RWPE1 (cell line): ENCODE measurements at regions not wholly inside any gene's neighbourhood (a gene's known extent, or its start where the extent isn't known, plus 50 kb on each side); places are given as distances from the start of the nearest gene placed in this dataset.
"Not testable (repeated sequence)": the region's sequence is repeated elsewhere in the genome, so short reads cannot be mapped to it uniquely, and the experiment has no call there.

Source experiments
- CTCF ChIA-PET: fragments of 350-600 bp; sonication (Branson Sonifier 250); formaldehyde crosslinking; extraction: SDS; loops from one replicate; lab custom pipeline; 2021; lab: Yijun Ruan, JAX
- POLR2A ChIA-PET: fragments of 400-600 bp; formaldehyde crosslinking; extraction: SDS; loops from one replicate; lab custom pipeline; 2020; ENCODE audit warnings: antibody characterized with exemption; ENCODE audit not compliant: low non-redundant PET; lab: Yijun Ruan, JAX
- DNase-seq: peaks from one replicate; pipeline ENCODE4 v3.0.0; 2012; ENCODE audit warnings: low spot score
- H3K27ac ChIP-seq: fragments of 450-650 bp; 2 replicates; pipeline ENCODE4 v1.5.1; 2017
- TF ChIP-seq, protein P1 (sequence below): fragments of 450-650 bp; conservative IDR thresholded peaks from 2 replicates; pipeline ENCODE4 v1.5.1; 2017; ENCODE audit warnings: low read depth, mild to moderate bottlenecking

- ChIA-PET POLR2A (no interaction called here), CTCF (interaction anchor here (0.7 to 3.9 kb wide), 2 partner anchors 315 to 317 kb away, joined by 7 to 89 read pairs; no protein-coding TSS in a partner anchor)
- TF ChIP-seq, protein P1, sequence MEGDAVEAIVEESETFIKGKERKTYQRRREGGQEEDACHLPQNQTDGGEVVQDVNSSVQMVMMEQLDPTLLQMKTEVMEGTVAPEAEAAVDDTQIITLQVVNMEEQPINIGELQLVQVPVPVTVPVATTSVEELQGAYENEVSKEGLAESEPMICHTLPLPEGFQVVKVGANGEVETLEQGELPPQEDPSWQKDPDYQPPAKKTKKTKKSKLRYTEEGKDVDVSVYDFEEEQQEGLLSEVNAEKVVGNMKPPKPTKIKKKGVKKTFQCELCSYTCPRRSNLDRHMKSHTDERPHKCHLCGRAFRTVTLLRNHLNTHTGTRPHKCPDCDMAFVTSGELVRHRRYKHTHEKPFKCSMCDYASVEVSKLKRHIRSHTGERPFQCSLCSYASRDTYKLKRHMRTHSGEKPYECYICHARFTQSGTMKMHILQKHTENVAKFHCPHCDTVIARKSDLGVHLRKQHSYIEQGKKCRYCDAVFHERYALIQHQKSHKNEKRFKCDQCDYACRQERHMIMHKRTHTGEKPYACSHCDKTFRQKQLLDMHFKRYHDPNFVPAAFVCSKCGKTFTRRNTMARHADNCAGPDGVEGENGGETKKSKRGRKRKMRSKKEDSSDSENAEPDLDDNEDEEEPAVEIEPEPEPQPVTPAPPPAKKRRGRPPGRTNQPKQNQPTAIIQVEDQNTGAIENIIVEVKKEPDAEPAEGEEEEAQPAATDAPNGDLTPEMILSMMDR: no peak
- DNase-seq: no peak
- H3K27ac ChIP-seq: no peak overlapping the region
Observed at GRCh38 chr19:34094960-34095359, 77.3 kb upstream of the LSM14A start.

GRCh38 chr19:34095411-34095810, 76.9 kb upstream of the LSM14A start:
- DNase-seq, H3K27ac ChIP-seq, POLR2A ChIA-PET: not testable (repeated sequence)
- CTCF ChIA-PET: interaction anchor here (0.6 to 3.9 kb wide), 8 partner anchors 11 to 354 kb away, joined by 3 to 89 read pairs (median 6); no protein-coding TSS in a partner anchor

DNA sequence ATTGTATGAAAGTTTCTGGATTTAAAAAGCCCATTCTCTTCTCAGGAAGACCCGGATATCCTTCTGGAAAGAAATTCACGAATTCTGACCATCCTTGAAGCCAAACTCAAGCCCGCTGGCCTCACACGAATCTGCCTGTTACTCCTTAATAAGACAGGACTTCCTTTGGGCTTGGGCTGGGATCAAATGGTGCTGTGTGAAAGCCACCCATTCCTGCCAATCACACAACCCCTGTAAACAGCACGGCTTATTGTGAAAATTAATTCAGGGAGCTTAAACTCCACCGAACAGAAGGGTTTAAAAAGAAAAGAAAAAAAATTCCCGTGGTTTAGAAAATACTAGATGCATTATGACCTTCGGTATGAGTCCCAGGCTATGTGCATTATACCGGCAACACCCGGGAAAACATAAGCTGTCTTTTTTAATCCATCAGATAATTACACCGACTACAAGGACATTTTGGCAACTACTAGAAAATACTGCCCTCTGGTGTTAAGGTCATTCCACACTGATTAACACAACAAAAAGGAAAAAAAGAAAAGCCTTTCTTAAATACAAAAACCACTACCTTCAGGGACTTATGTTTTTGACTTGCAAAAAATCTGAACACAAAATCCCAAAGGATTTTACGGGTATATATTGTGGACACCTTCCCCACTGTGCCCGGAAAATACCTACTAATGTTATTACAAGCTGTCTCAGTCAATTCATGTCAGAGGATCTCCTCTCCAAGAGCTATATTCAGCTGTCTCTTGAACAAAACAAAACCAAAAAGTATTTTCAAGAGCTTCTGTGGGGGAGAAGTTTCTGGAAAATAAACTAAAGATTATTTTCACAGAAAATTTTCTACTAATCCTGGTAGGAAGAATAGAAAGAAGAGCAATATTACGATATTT, 76.0 kb upstream of the LSM14A start:
- TF ChIP-seq, protein P1: peak; percentile 66
- peak; percentile 41 for DNase-seq
- CTCF ChIA-PET: interaction anchor here (0.5 to 3.9 kb wide), 34 partner anchors 9 to 1623 kb away, joined by 3 to 89 read pairs (median 3); no protein-coding TSS in a partner anchor
- no peak overlapping the region for H3K27ac ChIP-seq
- POLR2A ChIA-PET: no interaction called here

DNA sequence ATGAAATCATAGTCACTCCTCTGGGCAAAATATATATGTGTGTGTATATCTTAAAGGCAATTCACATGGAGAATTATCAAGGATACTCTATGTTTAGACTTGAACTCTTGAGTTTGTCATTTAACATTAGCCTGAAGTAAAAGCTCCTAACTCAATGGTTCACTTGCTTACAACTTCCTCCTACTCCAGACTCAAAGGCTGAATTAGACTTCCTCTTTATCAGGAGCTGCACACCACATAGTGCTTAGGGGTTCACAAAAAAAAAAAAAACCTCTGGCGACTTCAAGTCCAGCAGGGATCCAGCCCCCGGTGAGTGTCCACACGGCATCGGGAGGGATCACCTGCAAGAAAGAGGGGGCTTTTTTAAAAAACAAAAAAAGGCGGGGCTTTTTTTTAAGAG, 68.2 kb upstream of the LSM14A start:
- ChIA-PET POLR2A (no interaction called here), CTCF (no interaction called here)
- no peak overlapping the region for H3K27ac ChIP-seq
- TF ChIP-seq, protein P1: no peak
- DNase-seq: no peak

DNA sequence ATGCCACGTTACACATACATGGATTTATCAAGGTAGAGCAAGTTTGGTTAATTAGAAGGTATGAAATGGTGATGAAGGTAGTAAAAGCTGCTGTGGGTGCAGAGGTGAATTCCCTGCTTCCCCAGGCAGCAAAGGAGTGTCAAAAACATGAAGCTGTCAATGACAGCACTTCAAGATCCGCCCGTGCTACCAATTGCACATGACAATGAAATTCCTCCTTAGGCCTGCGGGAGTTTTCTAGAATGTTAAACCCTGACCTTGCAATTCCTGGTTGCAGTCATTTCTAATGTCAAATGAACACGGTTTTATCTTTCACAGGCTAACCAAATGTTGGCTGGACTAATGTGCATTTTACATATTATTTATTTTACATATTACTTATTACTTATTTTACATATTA, 67.7 kb upstream of the LSM14A start:
- H3K27ac ChIP-seq: no peak overlapping the region
- TF ChIP-seq, protein P1: no peak
- no peak for DNase-seq
- CTCF ChIA-PET: interaction anchor here (0.6 to 0.7 kb wide), 3 partner anchors 8 to 613 kb away, joined by 3 to 4 read pairs (median 3); no protein-coding TSS in a partner anchor
- POLR2A ChIA-PET: no interaction called here

GRCh38 chr19:34109596-34109995, 62.7 kb upstream of the LSM14A start:
- ChIA-PET POLR2A (no interaction called here), CTCF (interaction anchor here (0.6 kb wide), 1 partner anchor 20 kb away, joined by 4 read pairs; no protein-coding TSS in a partner anchor)
- DNase-seq: no peak

More at GRCh38 chr19:34109596-34109995, 62.7 kb upstream of the LSM14A start:
- TF ChIP-seq, protein P1: no peak
- no peak overlapping the region for H3K27ac ChIP-seq
